ENCODE measurements at regions not wholly inside any gene's neighbourhood (a gene's known extent, or its start where the extent isn't known, plus 50 kb on each side); places are given as distances from the start of the nearest gene placed in this dataset.

GRCh38 chr13:43983373-43983772 lies 103.7 kb downstream of the LACC1 start:
- no peak for DNase-seq (ENCODE audit: low read depth in 4 of 4, low spot score in 3 of 4)

DNA sequence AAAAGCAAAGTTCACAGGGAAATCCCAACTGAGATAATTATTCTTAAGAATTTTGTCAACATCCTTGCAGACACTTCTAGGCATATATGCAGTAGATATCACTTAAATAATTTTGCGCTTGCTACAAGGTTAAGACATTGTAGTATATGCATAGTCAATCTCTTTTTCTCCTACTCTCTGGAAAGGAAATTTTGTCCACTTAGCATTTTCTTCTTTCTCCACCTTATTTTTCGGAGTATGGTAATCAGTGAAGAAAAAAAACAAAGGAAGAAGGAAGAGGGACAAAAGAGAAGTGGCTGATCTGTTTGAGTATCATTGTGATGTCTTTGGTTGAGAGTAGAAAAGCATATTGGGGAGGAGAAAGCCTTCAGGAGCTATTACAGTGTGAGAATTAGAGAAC lies 104.6 kb downstream of the LACC1 start:
- DNase-seq (ENCODE audit: low read depth in 4 of 4, low spot score in 3 of 4) = no peak

DNA sequence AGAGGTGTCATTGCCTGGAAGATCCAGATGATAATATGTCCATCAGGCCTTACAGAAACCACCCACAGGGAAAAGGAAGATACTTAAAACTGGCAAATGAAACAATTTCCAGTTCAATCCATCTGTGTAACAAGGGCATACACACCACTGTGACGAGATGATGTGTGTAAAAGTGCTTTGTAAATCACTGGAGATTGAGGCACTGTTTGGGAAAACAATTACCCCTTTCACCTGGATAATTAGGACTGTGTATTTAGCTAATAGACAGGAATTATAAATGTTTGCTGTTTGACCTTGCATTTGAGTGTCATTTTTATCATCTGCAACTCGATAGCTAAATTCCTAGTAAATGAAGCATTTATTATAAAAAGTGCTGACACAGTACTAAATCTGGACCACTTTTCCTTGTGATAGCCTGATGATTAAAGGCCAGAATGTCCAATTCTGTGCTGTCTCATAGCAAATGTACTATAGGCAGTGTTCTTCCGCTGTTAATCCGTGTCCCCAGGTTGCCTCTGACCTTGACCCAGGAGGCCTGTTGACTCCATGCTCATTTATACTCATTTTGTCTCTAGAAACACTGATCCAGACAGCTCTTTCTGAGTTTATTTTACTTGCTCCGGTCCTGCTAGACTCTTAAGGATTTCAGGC lies 105.8 kb downstream of the LACC1 start:
- no peak for DNase-seq (ENCODE audit: low read depth in 4 of 4, low spot score in 3 of 4)

- DNase-seq (ENCODE audit: low read depth in 4 of 4, low spot score in 3 of 4) = no peak
These were observed 106.8 kb downstream of the LACC1 start for GRCh38 chr13:43986421-43986981.

DNA sequence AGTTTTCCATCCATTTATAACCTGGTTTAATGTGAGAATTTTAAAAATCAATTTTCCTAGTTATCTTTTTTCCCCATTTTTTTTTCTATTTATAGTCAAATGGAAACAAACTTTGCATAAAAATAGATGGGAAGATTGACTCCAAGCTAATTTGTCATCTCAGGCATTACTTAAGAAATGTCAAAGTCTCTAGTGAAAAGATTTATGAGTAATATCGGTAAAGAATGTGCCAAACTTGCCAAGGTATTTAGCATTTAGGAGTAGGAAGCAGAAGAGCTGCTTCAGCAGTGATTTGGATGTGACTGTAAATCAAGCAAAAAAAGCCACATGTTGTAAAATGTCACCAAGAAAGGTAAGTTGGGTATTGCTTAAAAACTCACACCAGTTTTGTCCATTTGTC lies 108.6 kb downstream of the LACC1 start:
- no peak for DNase-seq (ENCODE audit: low read depth in 4 of 4, low spot score in 3 of 4)

DNA sequence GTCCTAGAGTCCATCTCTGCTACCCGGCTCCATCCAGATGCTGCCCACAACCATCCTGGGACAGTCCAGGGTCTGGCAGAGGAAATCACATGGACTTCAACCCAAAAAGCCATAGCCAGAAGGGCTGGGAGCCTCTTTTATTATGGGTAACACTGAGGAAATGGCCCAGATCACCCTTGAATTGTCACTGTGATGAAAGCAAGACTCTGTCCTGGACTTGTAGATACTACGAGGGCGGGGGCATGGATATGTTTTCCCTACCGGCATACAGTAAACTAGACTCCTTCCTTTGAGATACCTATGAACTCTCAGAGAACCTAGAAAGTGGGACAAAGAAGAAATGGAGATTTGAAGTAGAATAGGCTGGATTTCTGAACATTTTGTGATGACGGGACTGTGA lies 110.3 kb downstream of the LACC1 start:
- no peak for DNase-seq (ENCODE audit: low read depth in 4 of 4, low spot score in 3 of 4)

GRCh38 chr13:43990829-43991228 lies 111.1 kb downstream of the LACC1 start:
- no peak for DNase-seq (ENCODE audit: low read depth in 4 of 4, low spot score in 3 of 4)

- DNase-seq (ENCODE audit: low read depth in 4 of 4, low spot score in 3 of 4) = no peak
These were observed 112.1 kb downstream of the LACC1 start for GRCh38 chr13:43991773-43992201.

GRCh38 chr13:43992211-43992610 lies 112.5 kb downstream of the LACC1 start:
- DNase-seq (ENCODE audit: low read depth in 4 of 4, low spot score in 3 of 4) = no peak

DNA sequence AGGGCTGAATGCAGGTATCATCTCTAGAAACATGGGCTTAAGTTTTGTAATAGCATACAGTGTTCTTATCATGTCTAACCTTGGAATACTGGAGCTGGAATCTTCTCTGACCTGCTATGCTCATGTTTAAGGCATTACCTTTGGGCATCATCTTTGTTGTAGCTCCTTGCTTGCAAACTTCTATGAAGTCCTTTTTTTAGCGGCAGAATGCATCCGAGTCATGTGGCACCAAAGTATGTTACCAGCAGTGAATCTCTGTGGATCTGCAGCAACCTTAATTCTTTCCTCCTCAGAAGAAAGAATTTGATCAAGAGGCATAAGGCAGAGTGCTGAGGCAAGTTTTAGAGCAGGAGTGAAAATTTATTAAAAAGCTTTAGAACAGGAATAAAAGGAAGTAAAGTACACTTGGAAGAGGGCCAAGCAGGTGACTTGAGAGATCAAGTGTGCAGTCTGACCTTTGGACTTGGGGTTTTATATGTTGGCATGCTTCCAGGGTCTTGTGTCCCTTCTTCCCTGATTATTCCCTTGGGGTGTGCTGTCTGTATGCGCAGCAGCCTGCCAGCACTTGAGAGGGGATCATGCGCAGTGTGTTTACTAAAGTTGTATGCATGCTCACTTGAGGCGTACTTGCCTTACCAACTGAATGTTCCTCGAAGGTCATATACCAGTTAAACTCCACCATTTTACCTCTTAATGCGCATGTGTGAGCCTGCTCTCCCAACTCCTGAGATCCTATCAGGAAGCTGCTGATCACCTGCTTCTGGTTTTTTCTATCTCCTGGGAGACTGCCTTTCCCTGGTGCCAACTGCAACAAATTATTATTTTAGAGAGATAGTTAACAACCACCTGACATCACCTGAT lies 115.5 kb downstream of the LACC1 start:
- no peak for DNase-seq (ENCODE audit: low read depth in 4 of 4, low spot score in 3 of 4)

DNA sequence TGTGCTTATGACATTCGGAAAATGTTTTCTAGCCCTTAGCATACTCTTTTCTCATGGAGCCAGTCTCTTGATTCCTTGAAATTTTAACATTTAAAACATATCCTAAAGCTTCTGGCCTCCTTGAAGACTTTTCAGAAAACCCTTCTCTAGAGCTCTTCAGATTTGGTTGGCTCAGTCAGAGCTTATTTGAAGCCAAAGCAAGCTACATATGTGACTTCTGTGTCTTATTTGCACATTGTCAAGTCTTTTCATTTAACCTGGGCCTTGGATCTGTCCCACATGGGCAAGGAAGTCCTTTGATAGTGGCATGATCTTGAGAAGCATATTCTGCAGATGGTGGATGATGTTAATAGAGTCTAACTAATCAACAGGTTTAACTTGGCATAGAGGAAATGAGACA lies 116.5 kb downstream of the LACC1 start:
- no peak for DNase-seq (ENCODE audit: low read depth in 4 of 4, low spot score in 3 of 4)

GRCh38 chr13:44003481-44003880 lies 123.8 kb downstream of the LACC1 start:
- no peak for DNase-seq (ENCODE audit: low read depth in 4 of 4, low spot score in 3 of 4)

GRCh38 chr13:44004878-44005277 lies 125.2 kb downstream of the LACC1 start:
- no peak for DNase-seq (ENCODE audit: low read depth in 4 of 4, low spot score in 3 of 4)

GRCh38 chr13:44007451-44007850 lies 127.7 kb downstream of the LACC1 start:
- DNase-seq (ENCODE audit: low read depth in 4 of 4, low spot score in 3 of 4) = no peak

DNA sequence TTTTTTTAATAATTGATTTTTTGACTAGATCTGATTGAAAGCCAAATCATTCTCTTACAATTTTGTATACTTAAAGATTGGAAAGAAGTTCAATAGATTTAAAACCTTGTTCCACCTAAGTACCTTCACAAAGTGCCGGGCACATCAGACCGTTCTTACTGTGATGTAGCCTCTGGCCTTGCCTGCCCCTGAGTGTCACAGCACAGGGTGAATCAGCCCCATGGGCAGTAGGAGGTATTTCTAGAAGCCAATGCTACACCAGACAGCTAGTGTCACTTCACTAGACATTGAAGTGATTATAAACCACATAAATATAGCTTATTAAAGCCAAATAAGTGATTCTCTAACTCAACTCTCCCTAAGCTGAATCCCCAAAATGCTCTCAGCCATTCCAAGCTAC lies 131.3 kb downstream of the LACC1 start:
- no peak for DNase-seq (ENCODE audit: low read depth in 4 of 4, low spot score in 3 of 4)

DNA sequence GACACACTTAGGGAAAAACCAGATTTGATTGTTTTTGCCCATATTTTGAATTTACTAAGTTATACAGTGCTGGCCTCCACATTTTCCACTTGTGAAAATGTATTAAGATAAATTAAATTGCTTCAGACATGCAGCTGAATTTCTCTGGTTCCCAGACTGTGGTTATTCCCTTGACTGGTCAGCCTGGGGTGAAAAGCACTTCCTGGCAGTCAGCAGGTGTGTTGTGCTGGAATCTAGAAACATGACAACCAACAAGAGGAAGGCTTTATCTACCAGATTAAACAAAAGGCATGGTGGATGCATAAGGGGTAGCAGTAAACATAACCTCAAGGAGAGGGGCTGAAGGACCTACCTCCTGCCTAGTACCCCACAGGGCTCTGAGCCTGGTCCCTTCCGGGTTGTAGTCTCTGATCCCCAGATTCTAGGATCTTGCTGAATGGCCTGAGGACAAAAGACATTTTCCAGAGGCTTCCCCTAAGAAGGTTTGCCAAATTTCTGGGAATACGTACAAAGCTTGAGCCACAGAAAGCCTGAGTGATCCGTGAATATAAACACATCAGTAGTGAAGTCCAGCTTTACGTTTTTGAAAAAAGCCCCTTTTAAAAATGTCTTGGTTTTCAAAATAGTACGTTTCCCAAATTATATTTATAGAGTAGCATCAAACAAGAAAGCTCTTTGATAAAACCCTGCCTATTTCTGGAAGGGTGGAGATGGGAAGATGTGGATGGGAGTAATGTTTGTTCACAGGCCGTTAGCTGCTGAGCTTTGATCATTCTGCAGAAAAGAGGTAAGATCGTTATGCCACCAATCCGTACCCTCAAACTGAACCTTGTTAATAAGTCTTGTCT lies 133.4 kb downstream of the LACC1 start:
- DNase-seq (ENCODE audit: low read depth in 4 of 4, low spot score in 3 of 4) = no peak

GRCh38 chr13:44013758-44014291 lies 134.1 kb downstream of the LACC1 start:
- DNase-seq (ENCODE audit: low read depth in 4 of 4, low spot score in 3 of 4) = peak in 2 of 4 donors; percentile 36 to 39

DNA sequence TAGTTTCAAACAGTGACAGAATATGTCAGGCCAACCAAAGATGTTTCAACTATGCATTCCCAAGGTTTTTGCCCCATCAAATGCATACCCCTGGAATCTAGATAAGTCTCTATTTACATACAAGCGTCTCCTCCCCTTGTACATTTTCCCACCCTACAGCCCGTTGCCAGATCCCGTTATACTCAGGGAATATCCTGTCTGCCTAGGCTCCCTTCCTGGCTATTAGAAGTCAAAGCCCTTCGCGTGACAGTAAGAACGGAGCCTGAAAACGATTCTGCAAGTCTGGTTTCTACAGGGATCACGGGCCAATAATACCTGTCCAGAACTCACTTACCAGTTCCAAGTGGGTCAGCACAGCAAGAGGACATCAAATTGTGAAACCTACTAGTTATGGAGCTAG lies 134.8 kb downstream of the LACC1 start:
- no peak for DNase-seq (ENCODE audit: low read depth in 4 of 4, low spot score in 3 of 4)

- DNase-seq (ENCODE audit: low read depth in 4 of 4, low spot score in 3 of 4) = no peak
These were observed 135.4 kb downstream of the LACC1 start for GRCh38 chr13:44015118-44015517.

- DNase-seq (ENCODE audit: low read depth in 4 of 4, low spot score in 3 of 4) = no peak
These were observed 136.1 kb downstream of the LACC1 start for GRCh38 chr13:44015811-44016210.
